NCI-H69 (cell line): ENCODE measurements at regions not wholly inside any gene's neighbourhood (a gene's known extent, or its start where the extent isn't known, plus 50 kb on each side); places are given as distances from the start of the nearest gene placed in this dataset.

Source experiments
- DNase-seq: peaks from one replicate; lab custom pipeline; 2025; lab: John Stamatoyannopoulos, UW

GRCh38 chr3:3629911-3630310 lies 169.3 kb upstream of the LRRN1 start:
- DNase-seq = no peak

DNA sequence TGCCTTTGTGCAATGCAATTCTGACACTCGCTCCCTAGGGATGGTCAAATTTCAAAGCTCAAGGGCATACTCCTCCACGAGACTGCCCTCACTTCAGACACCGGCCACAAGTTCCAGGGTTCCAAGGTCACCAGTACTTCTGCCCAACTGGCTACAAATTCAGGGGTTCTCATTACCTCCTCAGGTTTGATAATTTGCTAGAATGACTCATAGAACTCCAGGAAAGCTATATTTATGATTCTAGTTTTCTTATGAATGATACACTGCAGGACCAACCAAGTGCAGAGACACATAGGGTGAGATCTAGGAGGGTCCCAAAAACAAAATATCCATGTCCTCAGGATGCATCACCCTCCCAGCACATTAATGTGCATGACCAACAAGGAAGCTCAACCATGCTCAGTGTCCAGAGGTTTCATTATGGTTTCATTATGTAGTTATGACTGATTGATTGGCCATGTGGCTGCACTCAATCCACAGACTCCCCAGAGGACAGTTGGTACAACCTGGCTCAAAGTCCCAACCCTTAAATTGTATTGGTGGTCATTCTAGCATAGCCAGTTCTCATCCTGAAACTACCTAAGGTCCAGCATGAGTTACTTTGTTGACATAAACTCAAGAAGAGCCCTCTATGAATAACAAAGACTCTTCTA lies 170.4 kb upstream of the LRRN1 start:
- no peak for DNase-seq

DNA sequence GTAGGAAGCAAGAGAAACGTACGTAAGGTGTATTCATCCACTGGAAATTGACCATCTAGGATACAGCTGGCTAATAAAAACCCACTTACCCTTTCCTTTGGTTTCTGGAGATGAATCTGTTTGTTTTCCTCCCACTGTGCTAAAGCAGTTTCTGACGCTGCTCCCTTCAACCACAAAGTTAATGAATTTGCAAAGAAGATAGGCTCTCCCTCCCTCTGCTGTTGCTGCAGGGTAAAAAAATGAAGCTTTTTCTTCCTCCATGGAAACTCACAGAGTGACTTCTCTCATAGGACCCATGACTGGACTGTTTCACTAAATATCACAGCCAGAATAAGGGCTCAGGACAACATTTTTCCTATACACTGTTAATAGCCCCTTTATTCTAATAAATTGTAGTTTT lies 172.1 kb upstream of the LRRN1 start:
- DNase-seq = peak; percentile 50

GRCh38 chr3:3625544-3626271 lies 173.5 kb upstream of the LRRN1 start:
- DNase-seq = no peak

DNA sequence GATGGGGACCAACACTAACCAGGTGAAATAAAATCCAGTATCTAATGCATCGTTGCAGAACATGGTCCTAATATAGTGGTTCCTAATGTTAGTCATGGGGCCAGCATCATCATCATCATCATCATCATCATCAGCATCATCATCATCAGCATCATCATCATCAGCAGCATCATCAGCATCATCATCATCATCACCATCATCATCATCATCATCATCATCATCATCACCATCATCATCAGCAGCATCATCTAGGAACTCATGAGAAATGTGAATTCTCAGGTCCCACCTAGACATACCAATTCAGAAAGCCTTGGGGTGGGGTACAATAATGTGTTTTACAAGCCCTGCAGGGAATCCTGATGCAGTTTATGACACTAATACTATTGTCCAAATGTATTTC lies 179.4 kb upstream of the LRRN1 start:
- no peak for DNase-seq

GRCh38 chr3:3618623-3619022 lies 180.6 kb upstream of the LRRN1 start:
- no peak for DNase-seq

DNA sequence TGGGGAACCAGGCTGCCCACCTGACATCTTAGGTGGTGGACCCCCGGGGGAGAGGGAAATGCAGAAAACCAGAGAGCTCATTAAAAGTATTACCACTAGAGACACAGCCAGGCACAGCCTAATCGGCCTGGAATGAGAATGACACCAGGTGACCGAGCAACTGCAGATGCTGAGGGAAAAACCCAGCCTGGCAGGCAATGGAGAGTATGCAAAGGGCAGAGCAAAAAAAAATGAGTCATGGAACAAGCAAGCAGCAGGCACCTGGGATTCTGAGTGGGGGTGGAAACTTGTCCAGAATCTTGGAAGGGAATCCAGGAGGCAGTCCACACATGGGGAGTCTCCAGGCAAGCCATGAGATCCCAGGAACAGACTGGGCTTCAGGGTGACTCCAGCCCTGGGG lies 183.7 kb upstream of the LRRN1 start:
- no peak for DNase-seq

- DNase-seq = peak; percentile 2
Measured at GRCh38 chr3:3610581-3611298, 188.5 kb upstream of the LRRN1 start.

- no peak for DNase-seq
Measured at GRCh38 chr3:3606321-3606720, 192.9 kb upstream of the LRRN1 start.

DNA sequence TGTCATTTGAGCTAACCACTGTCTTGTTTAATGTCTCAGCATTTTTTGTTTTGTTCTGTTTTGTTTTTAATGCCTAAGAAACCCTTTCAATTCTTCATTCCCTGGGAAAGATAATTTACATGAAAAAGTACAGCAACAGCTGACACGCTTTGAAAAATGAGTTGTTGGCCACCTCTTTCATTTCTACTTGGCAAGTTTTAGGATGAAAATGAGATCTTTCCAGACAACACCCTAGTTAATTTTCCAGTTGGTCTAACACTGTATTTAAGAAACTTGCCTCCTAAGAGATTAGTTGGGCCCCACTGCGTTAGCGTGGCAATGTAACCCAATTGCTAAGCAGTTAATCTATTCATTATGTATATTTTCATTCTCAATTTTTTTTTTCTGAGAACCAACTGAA lies 194.0 kb upstream of the LRRN1 start:
- DNase-seq = no peak

DNA sequence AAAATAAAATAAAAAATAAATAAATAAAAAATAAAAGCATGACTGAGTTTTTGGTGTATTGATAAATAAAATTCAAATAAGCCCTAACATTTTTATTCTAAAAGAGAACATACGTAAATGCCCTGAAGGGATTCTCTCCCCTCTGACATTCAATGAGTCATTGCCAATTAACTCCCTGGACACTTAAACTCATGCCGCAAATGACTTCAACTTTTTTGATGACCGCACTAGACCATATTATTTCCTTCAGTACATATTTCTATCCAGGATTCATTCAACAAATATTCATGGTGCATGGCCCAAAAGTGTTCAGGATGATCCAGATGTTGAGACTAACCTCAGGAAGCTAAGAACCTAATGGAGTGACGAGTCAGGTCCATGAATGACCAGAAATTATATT lies 195.9 kb upstream of the LRRN1 start:
- DNase-seq = peak; percentile 17

DNA sequence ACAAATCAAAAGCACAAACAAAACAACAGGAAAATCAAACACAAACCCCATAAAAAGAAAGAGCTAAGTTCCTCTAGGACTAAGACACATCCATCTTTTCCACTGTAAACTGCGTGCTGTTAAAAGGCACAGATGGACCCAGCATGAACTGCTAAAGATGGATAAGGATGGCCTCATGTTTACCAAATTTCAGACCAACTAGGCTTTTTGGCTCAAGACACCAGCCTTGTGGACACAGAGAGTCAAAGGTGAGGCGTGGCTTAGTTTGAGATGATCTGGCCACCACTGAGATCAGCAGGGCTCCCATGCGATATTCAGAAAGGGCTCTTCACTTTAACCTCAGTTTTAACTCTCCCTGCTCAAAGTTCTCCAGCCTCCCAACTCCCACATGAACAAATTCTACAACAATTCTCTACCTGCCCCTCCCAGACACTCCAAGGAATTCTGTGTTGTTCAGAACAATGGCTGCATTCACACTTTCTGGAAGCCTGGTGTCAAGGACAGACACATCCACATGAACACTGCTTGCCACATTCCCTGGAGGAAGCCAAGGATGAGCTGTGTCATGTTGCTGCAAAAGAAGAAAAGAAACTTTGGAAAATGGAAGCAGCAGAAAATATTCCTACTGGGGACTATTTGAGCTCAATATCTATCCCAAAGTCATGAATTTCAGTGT lies 198.4 kb upstream of the LRRN1 start:
- DNase-seq = peak; percentile 49

DNA sequence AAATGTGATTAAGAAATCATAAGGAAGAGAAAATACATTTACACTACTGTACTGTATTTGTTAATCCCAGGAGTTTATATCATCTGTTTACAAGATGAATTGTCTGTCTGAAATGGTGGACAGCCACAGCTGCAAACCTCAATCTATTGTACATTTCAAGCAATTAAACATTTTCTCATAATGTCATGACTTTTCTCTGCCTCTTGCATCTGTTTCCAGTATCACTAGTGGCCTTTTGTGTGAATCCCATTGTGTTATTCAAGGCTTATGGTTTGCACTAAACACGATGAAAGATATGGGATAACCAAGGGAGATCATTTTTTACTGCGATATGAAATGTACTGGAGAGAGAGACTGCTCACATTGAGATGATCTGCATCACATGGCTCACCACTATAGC lies 200.2 kb upstream of the LRRN1 start:
- DNase-seq = no peak

GRCh38 chr3:3594986-3595385 lies 204.2 kb upstream of the LRRN1 start:
- DNase-seq = no peak

- no peak for DNase-seq
Measured at GRCh38 chr3:3589715-3590130, 209.5 kb upstream of the LRRN1 start.

GRCh38 chr3:3587647-3587972 lies 211.6 kb upstream of the LRRN1 start:
- peak; percentile 68 for DNase-seq

GRCh38 chr3:3586843-3587646 lies 212.2 kb upstream of the LRRN1 start:
- no peak for DNase-seq

- DNase-seq = no peak
Measured at GRCh38 chr3:3586336-3586735, 212.9 kb upstream of the LRRN1 start.

DNA sequence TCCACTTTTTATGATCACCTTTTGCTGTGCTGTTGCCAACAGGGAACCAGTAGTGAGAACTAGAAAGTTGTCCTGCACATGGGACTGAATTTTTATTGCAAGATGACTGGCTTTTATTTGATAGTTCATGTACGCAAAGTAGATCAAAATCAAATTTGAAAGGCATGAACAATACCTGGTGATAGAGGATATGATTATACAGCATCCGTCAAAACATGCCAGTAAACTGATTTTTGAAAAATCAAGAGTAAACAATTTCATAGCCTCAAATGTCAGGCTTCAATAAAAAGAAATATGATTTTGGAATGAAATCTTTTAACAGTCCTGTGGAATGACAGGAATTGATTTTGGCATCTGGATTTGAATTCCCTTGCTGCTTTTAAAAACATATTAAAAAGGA lies 219.6 kb upstream of the LRRN1 start:
- DNase-seq = no peak

DNA sequence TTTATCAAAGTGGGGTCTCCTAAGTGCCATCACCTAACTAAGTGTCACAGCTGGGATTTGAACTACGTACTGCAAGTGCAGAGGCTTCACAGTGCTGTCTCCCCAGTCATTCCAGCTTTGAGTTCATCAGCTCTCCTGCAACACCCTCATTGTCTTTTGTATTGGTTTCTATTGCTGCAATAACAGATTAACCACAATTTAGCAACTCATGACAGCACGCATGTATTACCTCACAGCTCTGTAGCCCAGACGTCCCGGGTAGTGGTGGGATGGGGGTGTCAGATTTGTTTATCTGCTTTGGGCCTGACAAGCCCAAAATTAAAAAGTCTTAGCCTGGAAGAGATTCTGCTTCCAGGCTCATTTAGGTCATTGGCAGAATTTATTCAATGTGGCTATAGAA lies 220.5 kb upstream of the LRRN1 start:
- no peak for DNase-seq

DNA sequence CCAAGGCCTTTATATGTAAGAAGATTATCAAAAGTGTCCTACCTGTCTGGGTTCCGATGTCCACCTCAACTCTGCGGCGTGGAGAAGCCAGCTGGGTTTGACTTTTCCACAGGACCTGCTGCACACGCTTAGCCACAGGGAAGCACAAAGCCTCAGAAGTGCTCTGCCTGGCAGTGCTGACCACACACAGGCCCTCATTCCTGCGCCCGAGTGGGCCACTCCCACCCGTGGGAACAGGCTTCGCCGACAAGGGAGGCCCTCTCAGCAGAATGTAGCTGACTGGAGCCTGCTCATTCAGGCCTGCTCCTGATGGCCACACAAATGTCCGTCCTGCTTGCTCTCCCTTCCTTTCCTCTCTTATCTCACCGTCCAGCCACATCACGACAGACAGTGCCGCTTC lies 221.4 kb upstream of the LRRN1 start:
- no peak for DNase-seq

DNA sequence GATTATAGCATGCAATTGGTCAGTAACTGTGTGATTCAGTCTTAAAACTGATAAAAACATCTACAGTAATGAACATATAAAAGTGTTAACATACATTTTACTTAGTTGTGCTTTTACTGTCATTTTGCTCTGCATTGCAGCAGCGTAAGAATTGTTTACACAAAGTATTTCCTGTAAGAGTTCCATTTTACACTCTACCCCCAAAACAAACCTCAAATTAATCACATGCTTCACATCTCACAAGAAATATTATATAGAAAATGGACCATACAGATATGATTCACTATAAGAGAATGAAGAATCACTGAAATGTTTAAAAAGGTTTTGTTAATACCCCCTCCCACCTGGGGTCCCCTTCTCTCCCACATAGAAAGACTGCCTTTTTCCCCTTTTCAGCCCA lies 225.9 kb upstream of the LRRN1 start:
- DNase-seq = no peak
